ENCODE measurements at regions not wholly inside any gene's neighbourhood (a gene's known extent, or its start where the extent isn't known, plus 50 kb on each side); places are given as distances from the start of the nearest gene placed in this dataset.
A peak's percentile ranks its signal among the peaks of the same experiment; 100 is the strongest.
"Not testable (repeated sequence)": the region's sequence is repeated elsewhere in the genome, so short reads cannot be mapped to it uniquely, and the experiment has no call there.

- no peak for DNase-seq
Observed at GRCh38 chr5:50343715-50344114, 97.4 kb downstream of the EMB start.

- no peak for DNase-seq
Observed at GRCh38 chr5:50340757-50341156, 100.3 kb downstream of the EMB start.

- DNase-seq, result not testable (repeated sequence)
Observed at GRCh38 chr5:50330633-50331032, 110.5 kb downstream of the EMB start.

GRCh38 chr5:50328193-50328729 lies 112.8 kb downstream of the EMB start:
- no peak for DNase-seq

- peak in 1 of 2 donors; percentile 39 for DNase-seq
Observed at GRCh38 chr5:50325237-50325832, 115.8 kb downstream of the EMB start.

DNA sequence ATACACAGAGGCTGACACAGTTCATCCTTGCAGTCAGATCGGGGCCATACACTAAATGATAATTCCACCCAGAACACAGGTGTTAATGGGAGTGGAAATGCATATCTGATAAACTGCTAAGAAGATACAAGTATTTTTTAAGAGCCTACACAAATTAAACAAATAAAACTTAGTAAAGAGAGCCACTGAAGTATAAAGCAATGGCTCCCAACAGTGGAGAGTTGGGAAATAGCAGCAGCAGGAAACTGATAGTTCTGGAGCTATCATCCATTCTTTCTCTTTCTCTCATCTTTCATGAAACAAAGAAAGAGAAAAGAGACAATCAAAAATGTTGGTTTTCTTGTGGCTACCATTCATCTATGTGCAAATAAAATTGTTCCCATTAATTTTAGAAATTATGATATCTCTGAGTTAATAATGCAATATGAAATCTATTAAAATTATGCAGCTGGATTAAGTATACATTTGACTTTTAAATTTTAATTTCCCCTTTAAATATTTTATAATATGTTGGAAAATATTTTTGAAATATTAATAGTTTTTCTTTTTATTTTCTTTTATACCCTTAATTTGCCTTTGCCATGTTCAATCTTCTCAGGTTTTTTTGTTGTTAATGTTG lies 120.8 kb downstream of the EMB start:
- DNase-seq, result no peak

DNA sequence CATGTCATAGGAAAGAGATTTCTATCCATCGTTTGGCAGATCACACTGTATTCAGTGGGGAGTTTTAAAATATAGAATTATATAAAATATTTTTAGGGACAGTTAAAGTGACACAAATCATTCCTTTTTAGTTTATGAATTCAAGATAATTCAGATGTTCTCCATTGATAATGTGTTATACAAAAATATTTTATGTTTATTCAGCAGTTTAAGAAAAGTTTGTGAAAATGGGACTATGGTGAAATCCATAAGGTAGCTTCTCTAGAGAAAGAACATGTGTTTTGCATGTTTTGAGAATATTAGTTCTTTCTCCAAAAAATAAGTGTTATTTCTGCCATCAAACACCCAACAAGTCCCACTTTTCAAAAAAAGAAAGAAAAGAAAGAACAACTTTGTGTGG lies 122.9 kb downstream of the EMB start:
- no peak for DNase-seq

DNA sequence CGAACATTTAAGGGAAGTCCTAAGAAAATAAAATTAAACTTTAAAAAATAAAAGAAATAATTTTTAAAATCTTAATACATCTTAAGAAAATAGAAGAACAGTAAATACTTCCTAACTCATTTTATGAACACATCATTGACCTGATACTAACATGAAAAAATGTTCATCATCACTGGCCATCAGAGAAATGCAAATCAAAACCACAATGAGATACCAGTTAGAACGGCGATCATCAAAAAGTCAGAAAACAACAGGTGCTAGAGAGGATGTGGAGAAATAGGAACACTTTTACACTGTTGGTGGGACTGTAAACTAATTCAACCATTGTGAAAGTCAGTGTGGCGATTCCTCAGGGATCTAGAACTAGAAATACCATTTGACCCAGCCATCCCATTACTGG lies 134.6 kb downstream of the EMB start:
- not testable (repeated sequence) for DNase-seq

GRCh38 chr5:50302815-50303490 lies 138.1 kb downstream of the EMB start:
- no peak for DNase-seq

DNA sequence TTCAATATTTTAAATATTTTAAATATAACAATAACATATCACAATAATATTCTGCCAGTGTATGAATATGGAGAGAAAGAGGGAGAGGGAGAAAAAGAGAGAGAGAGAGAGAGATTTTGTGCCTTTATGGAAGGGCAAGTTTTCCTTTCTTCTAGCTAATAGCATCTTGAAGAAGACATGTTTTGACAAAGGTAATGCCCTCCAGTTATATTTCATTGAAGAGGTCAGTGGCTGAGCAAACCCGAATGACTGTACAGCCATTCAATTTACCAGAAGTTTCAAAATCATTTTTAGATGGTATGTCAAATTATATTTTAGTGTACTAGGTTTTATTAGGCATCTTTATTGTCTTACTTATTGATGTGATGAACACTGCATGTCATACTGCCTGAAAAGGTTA lies 139.3 kb downstream of the EMB start:
- DNase-seq, result no peak

GRCh38 chr5:50300878-50301277 lies 140.2 kb downstream of the EMB start:
- no peak for DNase-seq

DNA sequence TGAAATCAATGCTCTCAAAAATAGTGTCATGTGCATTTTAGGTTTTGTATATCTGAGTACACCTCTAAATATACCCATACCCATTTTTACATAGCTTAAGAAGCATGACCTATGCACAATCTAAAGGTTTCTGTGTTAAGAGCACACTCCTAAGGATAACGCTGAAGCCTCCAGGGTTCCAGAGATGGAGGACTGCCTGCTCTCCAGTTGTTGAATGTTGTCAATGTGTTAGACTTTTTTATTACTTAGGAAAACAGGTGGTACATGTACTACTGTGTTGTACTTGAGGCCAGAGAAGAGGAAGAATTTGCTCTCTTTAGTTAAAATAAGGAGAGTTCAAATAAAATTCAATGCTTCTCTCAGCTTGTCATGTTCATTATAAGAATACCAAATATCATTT lies 141.2 kb downstream of the EMB start:
- no peak for DNase-seq

- no peak for DNase-seq
Observed at GRCh38 chr5:50292735-50293394, 148.2 kb downstream of the EMB start.

- DNase-seq, result not testable (repeated sequence)
Observed at GRCh38 chr5:50280461-50280860, 160.6 kb downstream of the EMB start.

Data from bone marrow (tissue), 2 donors.